Activated naive CD8-positive, alpha-beta T cell (primary cell): ENCODE measurements at regions not wholly inside any gene's neighbourhood (a gene's known extent, or its start where the extent isn't known, plus 50 kb on each side); places are given as distances from the start of the nearest gene placed in this dataset.
A peak's percentile ranks its signal among the peaks of the same experiment; 100 is the strongest.
"Not testable (repeated sequence)": the region's sequence is repeated elsewhere in the genome, so short reads cannot be mapped to it uniquely, and the experiment has no call there.

Source experiments
- H3K27ac Mint-ChIP-seq: one replicate; pipeline ENCODE4 v1.8.0; 2021; ENCODE audit warnings: mixed read lengths
- H3K27me3 Mint-ChIP-seq: one replicate; pipeline ENCODE4 v1.8.0; 2021; ENCODE audit warnings: mixed read lengths
- H3K36me3 Mint-ChIP-seq: one replicate; pipeline ENCODE4 v1.8.0; 2021; ENCODE audit warnings: mixed read lengths
- H3K4me1 Mint-ChIP-seq: one replicate; pipeline ENCODE4 v1.8.0; 2021; ENCODE audit warnings: low read depth, mixed read lengths
- H3K4me3 Mint-ChIP-seq: one replicate; pipeline ENCODE4 v1.8.0; 2021; ENCODE audit warnings: mild to moderate bottlenecking, mixed read lengths
- H3K9me3 Mint-ChIP-seq: one replicate; pipeline ENCODE4 v1.8.0; 2021; ENCODE audit warnings: low read depth, mixed read lengths

DNA sequence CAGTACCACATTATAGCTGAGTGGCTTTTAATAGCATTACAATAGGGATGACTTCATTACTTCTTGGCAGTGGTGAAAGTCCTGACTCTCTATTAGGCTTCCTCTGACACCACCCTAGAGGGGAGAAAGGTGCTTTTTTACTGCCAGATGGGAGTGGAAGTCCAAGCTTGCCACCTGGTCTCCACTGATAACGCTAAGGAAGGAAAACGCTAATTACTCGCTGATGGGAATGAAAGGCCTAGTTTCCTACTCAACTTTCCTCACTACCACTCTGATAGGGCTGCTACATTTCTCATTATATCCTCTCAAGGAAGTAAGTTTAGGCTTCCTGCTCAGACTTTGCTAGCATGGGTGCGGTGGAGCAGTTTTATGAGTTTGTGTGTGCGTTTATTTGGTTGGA lies 62.3 kb upstream of the PAGE3 start:
- Mint-ChIP-seq H3K27ac (no peak overlapping the region), H3K36me3 (no peaks in the 10 kb centered on the region), H3K4me1 (no peaks in the 10 kb centered on the region), H3K9me3 (no peaks in the 10 kb centered on the region), H3K4me3 (no peak overlapping the region), H3K27me3 (no peaks in the 10 kb centered on the region)

DNA sequence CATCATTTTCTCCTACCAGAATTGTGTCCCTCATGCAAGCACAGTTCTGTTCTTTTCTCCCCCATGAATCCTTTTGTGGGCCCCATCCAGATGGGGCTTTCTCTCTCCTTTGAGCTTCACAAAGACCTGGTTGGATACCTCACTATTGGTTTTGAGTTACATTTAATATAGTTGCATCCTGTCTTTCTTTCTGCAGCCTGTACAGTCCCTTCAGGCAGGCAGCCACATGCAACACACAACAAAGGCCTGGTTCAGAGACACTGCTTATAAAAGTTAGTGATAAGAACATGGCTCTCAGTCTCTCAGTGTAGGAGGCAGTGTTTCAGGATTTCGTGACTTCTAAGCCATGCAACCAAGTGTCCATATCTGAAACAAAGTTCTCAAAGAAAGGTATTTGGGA lies 70.6 kb upstream of the PAGE3 start:
- H3K27me3 Mint-ChIP-seq, result no peaks in the 10 kb centered on the region
- H3K4me3 Mint-ChIP-seq, result no peak overlapping the region
- no peak overlapping the region for H3K27ac Mint-ChIP-seq
- no peaks in the 10 kb centered on the region for H3K9me3 Mint-ChIP-seq
- H3K36me3 Mint-ChIP-seq, result no peaks in the 10 kb centered on the region
- H3K4me1 Mint-ChIP-seq, result peaks cover 5% of the 10 kb centered on the region

DNA sequence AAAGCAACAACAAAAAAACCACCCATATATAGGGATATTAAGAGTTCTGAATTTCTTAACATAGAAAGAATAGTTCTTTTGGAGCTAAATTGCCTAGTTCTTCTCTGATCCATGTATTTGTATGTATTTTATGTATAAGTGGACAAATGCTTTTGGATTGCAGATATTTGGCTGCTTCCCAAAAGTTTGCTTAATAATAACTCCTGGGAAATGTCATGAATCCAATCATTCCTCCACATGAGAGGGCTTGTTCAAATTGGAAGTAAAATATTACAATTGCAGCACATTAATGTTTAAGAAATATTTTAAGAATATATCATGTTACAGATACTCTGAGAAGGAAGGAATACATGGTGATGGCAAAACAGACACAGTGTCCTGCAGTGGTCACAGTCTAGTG lies 71.5 kb upstream of the PAGE3 start:
- Mint-ChIP-seq H3K4me1 (peaks cover 8% of the 10 kb centered on the region), H3K27me3 (no peaks in the 10 kb centered on the region)

GRCh38 chrX:55340896-55341433 lies 76.2 kb upstream of the PAGE3 start:
- Mint-ChIP-seq H3K36me3 (no peaks in the 10 kb centered on the region), H3K4me3 (no peak overlapping the region), H3K27me3 (no peaks in the 10 kb centered on the region)

More for the DNA sequence above, 71.5 kb upstream of the PAGE3 start:
- H3K4me3 Mint-ChIP-seq, result no peak overlapping the region
- no peak overlapping the region for H3K27ac Mint-ChIP-seq
- no peaks in the 10 kb centered on the region for H3K36me3 Mint-ChIP-seq
- H3K9me3 Mint-ChIP-seq, result no peaks in the 10 kb centered on the region

GRCh38 chrX:55342533-55343501 lies 78.1 kb upstream of the PAGE3 start:
- Mint-ChIP-seq H3K4me3 (no peak overlapping the region), H3K9me3 (no peaks in the 10 kb centered on the region), H3K27ac (no peak overlapping the region), H3K27me3 (no peaks in the 10 kb centered on the region), H3K36me3 (no peaks in the 10 kb centered on the region), H3K4me1 (peaks cover 15% of the 10 kb centered on the region)

More at GRCh38 chrX:55340896-55341433, 76.2 kb upstream of the PAGE3 start:
- H3K27ac Mint-ChIP-seq, result no peak overlapping the region
- H3K9me3 Mint-ChIP-seq, result no peaks in the 10 kb centered on the region
- peaks cover 15% of the 10 kb centered on the region for H3K4me1 Mint-ChIP-seq

DNA sequence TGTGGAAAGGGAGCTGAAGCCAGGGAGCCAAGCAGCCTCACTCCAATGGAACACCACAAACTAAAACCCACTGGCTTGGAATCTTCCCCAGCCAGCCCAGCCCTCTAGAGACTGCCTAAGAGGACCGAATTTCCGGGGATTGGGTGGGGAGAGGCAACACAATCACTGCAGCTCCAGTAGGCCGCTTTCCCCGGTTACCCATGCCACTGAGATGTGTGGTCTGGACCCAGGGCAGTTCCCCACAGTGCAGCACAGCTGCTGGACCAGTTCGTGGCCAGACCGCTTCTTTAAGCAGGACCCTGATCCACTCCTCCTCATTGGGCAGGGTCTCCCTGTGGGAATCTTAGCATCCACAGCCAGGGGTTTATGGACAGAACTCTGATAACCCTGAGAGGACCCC lies 91.9 kb upstream of the PAGE3 start:
- Mint-ChIP-seq H3K27me3 (no peaks in the 10 kb centered on the region), H3K27ac (no peak overlapping the region), H3K4me1 (peaks cover 17% of the 10 kb centered on the region), H3K9me3 (peaks cover 3% of the 10 kb centered on the region), H3K36me3 (peaks cover 9% of the 10 kb centered on the region), H3K4me3 (no peak overlapping the region)

DNA sequence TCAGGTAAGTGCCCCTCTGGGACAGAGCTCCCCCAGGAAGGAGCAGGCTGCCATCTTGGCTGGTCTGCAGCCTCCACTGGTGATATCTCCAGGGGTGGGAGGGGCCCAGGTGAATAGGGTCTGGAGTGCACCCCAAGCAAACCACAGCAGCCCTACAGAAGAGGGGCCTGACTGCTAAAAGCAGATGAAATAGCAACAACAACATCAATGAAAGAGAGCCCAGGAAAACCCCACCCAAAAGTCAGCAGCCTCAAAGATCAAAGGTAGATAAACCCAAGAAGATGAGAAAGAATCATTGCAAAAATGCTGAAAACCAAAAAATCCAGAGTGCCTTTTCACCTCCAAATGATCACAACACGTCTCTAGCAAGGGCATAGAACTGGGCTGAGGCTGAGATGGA lies 92.5 kb upstream of the PAGE3 start:
- H3K4me1 Mint-ChIP-seq, result peaks cover 17% of the 10 kb centered on the region
- H3K9me3 Mint-ChIP-seq, result peaks cover 3% of the 10 kb centered on the region
- H3K27me3 Mint-ChIP-seq, result no peaks in the 10 kb centered on the region
- H3K36me3 Mint-ChIP-seq, result peaks cover 14% of the 10 kb centered on the region
- H3K27ac Mint-ChIP-seq, result peak overlapping the region; percentile 68
- H3K4me3 Mint-ChIP-seq, result peak overlapping the region; percentile 22

- Mint-ChIP-seq H3K4me1 (no peaks in the 10 kb centered on the region), H3K4me3 (no peak overlapping the region), H3K36me3 (peaks cover 3% of the 10 kb centered on the region), H3K9me3 (peaks cover 4% of the 10 kb centered on the region), H3K27ac (no peak overlapping the region), H3K27me3 (no peaks in the 10 kb centered on the region)
Measured at GRCh38 chrX:55379396-55379795, 72.5 kb upstream of the MAGEH1 start.

GRCh38 chrX:55389376-55389775 lies 62.6 kb upstream of the MAGEH1 start:
- no peaks in the 10 kb centered on the region for H3K27me3 Mint-ChIP-seq
- H3K27ac Mint-ChIP-seq, result no peak overlapping the region
- no peak overlapping the region for H3K4me3 Mint-ChIP-seq
- H3K4me1 Mint-ChIP-seq, result no peaks in the 10 kb centered on the region
- no peaks in the 10 kb centered on the region for H3K9me3 Mint-ChIP-seq
- H3K36me3 Mint-ChIP-seq, result peaks cover 10% of the 10 kb centered on the region

DNA sequence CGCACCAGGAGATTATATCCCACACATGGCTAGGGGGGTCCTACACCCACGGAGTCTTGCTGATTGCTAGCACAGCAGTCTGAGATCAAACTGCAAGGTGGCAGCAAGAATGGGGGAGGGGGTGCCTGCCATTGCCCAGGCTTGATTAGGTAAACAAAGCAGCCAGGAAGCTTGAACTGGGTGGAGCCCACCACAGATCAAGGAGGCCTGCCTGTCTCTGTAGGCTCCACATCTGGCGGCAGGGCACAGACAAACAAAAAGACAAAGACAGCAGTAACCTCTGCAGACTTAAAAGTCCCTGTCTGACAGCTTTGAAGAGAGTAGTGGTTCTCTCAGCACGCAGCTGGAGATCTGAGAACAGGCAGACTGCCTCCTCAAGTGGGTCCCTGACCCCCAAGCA lies 55.1 kb upstream of the MAGEH1 start:
- not testable (repeated sequence) for H3K27ac Mint-ChIP-seq, H3K36me3 Mint-ChIP-seq, H3K9me3 Mint-ChIP-seq, H3K4me3 Mint-ChIP-seq, H3K27me3 Mint-ChIP-seq
- H3K4me1 Mint-ChIP-seq, result peaks cover 23% of the 10 kb centered on the region
